Effector CD8-positive, alpha-beta T cell (primary cell): ENCODE measurements at regions not wholly inside any gene's neighbourhood (a gene's known extent, or its start where the extent isn't known, plus 50 kb on each side); places are given as distances from the start of the nearest gene placed in this dataset.

ENCODE experiments used
- DNase-seq: peaks from one replicate; lab custom pipeline; 2025; lab: John Stamatoyannopoulos, UW

GRCh38 chr1:38577937-38578270 lies 281.7 kb downstream of the RRAGC start:
- no peak for DNase-seq

DNA sequence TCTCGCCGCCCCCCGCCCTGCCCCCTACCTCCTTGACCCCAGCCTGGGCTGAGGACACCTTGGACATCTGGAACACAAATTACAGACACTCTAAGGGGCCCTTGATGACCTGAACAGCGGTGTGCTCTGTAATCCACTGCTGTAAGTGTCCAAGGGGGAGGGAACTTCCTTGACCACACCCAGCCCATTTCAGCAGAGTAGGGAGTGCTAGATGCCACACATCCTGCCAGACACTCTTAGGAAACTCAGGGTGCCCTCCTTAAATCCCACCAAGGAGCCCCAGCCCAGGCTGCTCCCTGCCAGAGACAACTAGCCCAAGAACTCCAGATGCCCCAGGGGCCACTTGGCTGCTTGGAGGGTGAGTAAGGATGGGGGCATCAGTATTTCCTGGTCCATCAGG lies 282.2 kb downstream of the RRAGC start:
- DNase-seq: no peak

DNA sequence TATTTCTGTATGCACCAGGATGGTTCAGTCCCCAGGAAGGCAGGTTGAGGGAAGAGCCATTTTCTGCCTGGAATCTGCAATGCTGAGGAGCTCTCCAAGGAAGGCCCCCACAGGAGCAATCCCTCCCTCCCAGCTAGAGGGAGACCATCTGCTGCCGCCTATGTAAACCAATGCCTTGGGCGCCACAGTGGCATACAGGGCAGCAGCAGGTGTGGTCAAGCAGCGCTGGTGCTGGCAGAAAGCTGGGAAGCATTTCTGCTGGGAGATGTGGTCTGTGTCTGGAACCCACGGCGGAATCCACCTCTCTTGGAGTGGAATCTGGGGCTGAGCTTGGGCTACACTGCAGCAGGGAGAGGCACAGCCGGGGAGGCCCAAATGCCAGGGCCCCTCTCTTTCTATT lies 283.3 kb downstream of the RRAGC start:
- no peak for DNase-seq

DNA sequence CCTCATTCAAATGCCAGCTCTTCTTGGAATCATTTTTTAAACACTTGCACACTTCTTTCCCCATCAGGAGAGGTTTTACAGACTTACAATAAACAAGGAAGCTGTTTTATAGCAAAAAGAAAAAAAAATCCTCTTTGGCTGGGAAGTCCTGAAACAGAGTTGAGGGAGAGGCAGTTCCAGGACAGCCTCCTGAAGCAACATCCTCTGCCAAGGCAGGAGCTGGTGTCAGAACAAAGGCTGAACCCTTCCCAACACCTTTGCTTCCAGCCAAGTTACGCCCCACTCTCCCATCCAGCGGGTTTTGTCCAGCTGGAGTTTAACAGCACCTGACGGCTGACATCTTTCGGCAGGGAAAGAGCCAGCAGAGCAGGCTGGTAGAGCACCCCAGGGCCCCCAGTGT lies 287.8 kb downstream of the RRAGC start:
- no peak for DNase-seq

DNA sequence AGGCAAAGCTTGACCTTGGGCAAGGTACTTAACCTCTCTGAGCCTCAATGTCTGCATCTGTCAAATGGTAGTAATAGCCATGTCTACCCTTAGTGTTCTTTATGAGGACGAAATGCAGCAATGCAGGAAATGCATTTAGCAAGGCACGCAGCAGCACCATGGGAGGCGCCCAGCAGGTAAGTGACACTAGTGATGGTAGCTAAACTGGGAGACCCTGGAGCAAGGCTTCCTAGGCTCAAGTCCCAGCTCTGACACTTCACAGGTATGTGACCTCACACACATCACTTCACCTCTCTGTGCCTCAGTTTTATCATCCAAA lies 289.0 kb downstream of the RRAGC start:
- no peak for DNase-seq

DNA sequence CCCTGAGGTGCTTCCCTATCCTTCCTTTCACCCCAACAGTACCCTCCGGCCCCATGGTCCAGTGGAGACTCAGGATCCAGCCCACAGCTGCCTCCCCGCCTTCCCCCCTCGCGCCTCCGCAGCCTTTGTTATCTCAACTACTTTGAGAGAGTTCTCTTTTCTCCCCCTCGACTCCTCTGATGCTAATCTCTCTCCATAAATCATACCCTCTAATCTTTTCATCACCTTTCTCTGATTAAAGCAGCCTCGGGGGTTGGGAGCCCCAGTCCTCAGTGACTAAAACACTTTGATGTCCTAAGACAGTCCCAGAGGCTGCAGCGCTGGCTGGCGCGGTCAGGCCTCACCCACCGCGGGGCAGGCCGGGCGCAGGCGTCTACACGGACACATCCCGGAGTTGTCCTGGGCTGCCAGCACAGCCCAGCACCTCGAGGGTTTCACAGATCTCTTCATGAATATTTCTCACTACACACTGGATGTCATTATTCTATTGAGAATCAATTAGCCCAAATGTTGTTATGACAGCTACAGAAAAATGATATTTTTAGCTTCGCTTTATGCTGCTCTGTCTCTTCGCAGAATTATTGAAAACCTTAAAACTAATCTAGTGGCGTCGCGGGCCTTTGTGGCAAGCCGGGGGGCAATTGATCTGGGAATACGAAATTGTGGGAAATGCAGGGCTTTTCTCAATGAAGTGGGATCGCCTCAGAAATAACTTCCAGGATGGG lies 289.5 kb downstream of the RRAGC start:
- DNase-seq: no peak

- DNase-seq: no peak
These were observed 291.3 kb downstream of the RRAGC start for GRCh38 chr1:38568061-38568857.

DNA sequence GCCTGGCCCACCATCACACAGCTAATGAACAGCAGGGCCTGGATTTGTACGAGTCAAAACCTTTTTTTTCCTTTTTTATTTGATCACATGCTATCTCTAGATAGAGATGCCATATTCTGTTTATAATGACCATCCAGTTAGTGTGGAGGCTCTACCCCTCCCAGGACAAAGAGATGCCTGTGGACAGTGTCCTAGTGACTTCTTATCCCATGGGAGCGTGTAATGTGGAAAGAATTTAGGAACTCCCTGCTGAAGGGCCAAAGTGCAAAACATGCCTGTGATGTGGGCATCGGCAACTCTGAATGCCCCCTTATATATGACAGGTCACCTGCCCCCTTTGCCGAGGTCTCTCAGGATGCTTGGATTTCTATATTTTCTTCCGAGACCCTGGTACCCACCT lies 292.2 kb downstream of the RRAGC start:
- DNase-seq: no peak

- no peak for DNase-seq
These were observed 294.5 kb downstream of the RRAGC start for GRCh38 chr1:38565020-38565491.

DNA sequence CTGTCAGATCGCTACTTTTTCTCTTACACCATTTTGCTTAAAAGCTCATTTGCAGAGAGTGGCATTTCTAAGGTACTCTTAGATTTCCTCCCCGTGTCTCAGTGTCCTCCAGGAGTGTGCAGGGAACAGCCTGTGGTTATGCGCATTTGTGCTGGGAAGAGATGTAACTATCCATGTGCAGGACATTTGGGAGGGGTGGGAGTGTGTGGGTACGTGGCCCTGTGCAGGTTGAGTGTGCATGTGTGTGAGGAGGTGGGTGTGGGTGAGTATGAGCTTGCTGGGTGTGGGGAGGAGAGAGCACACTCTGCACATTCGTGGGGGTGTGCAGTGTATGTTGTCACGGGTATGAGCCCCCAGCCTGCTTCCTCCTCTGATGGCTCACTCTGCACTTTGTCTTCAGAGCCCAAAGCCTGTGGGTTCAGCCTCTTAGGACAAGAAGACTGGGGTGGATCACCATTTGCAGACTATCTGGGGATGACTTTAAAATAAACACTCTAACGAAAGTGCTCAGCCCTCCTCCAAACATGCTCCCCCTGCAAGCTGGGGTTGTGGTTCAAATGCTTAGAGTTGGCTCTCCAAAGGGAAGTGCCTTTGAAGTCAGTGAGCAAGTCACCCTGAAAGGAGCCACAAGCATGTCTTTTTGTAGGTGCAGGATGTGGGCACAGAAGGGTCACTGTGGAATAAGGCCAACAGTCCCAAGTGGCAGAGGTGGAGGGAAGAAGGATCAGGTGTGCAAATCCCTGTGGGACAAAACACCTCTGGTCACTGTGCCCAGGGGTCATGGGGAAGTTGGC lies 295.4 kb downstream of the RRAGC start:
- no peak for DNase-seq

GRCh38 chr1:38561725-38562124 lies 297.8 kb downstream of the RRAGC start:
- DNase-seq: no peak

GRCh38 chr1:38561110-38561509 lies 298.5 kb downstream of the RRAGC start:
- no peak for DNase-seq

- no peak for DNase-seq
These were observed 299.1 kb downstream of the RRAGC start for GRCh38 chr1:38560457-38560856.

GRCh38 chr1:38559446-38560165 lies 300.0 kb downstream of the RRAGC start:
- DNase-seq: peak; percentile 52

DNA sequence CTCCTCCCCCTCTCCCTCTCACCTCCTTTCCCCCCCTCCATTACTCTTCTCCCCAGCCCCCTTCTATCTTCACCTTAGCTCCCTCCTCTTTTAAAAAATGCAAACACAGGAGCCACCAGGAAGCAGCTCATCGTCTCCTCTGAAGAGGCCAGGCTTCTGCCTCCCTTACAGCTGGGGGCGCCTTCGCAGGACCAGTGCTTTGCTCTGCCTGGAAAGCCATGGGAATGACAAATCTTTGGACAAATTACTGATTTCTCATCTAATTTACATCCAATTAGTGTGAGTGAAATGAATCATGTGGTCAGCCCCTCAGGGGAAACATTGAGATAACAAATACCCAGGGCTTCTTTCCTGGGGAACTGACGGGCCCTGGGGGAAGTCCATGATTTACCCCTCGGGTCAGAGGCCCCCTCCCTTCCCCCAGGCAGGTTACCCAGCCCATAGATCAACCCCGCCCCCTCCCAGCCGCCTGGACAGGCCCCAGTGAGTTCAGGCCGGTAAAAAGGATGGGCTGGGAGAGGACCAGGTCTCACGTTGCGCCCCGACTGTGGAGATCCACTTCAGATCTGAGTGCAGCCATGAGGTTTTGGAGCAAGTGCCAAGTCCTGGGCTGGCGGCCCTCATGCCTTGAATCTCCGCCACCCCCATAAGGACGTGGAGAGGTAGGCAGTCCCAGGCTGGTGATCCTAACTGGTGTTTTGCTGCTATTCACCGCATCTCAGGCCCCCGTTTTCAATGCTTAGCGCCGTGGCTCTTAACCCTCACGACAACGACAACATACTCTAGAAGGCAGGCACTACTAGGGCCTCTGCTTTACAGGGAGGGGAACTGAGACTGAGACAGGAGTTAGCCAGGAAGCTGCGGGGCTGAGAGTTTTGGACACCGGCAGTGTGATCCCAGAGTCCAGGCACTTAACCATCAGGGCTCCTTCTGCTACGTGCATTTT lies 300.8 kb downstream of the RRAGC start:
- no peak for DNase-seq

GRCh38 chr1:38558055-38558454 lies 301.5 kb downstream of the RRAGC start:
- no peak for DNase-seq

GRCh38 chr1:38555594-38555993 lies 304.0 kb downstream of the RRAGC start:
- no peak for DNase-seq

- no peak for DNase-seq
These were observed 304.4 kb downstream of the RRAGC start for GRCh38 chr1:38555130-38555529.

GRCh38 chr1:38551318-38552307 lies 308.0 kb downstream of the RRAGC start:
- DNase-seq: no peak

DNA sequence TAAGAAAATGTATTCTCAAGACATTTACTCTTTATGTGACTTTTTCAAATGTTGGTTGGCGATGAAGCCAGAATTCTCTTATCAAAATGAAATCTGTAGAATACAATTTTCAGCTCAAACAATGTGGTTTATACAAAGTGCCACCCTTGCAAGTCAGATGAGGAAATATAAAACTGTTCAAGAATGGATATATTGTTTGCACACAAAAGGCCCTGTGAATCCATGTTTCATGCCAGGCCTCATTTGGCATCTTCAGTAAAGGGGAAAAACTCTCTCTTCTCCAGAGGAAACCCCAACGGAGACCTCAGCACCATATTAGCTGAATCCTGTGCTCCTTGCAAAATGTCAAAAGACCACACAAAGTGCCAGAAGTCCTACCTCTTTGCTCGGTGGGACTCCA lies 310.4 kb downstream of the RRAGC start:
- DNase-seq: no peak
